Psoas muscle (tissue), 7 donors: ENCODE measurements at regions not wholly inside any gene's neighbourhood (a gene's known extent, or its start where the extent isn't known, plus 50 kb on each side); places are given as distances from the start of the nearest gene placed in this dataset.

ENCODE experiments used
- ATAC-seq, 4 donors: fragments of 200-7000 bp; cut with Tn5 transposase; one replicate each; pipeline ENCODE4 v1.9.1; 2020; ENCODE audit warnings: moderate library complexity in 3 of 4, mild to moderate bottlenecking in 2 of 4
- DNase-seq, 2 donors: peaks; one replicate each; pipeline ENCODE4 v3.0.0-alpha.2; 2020
- H3K27ac ChIP-seq: fragments of 200-600 bp; one replicate; pipeline ENCODE4 v1.8.0; 2022
- H3K27me3 ChIP-seq, 3 donors: fragments of 200-600 bp in 1 of 3; one replicate each; pipeline versions ENCODE4 v1.6.1 to v1.8.0; 2013 to 2022; ENCODE audit warnings: low read length in 2 of 3, mild to moderate bottlenecking in 2 of 3, moderate library complexity in 1 of 3; ENCODE audit not compliant: insufficient read depth in 3 of 3
- H3K36me3 ChIP-seq, 2 donors: fragments of 200-600 bp in 1 of 2; one replicate each; pipeline versions ENCODE4 v1.6.1 to v1.8.0; 2013 to 2022; ENCODE audit warnings: low read depth in 1 of 2, mild to moderate bottlenecking in 1 of 2, moderate library complexity in 1 of 2; ENCODE audit not compliant: insufficient read depth in 1 of 2
- H3K4me1 ChIP-seq: fragments of 200-600 bp; one replicate; pipeline ENCODE4 v1.8.0; 2022
- H3K4me3 ChIP-seq: fragments of 200-600 bp; one replicate; pipeline ENCODE4 v1.8.0; 2022; ENCODE audit warnings: mild to moderate bottlenecking
- H3K9me3 ChIP-seq: fragments of 200-600 bp; one replicate; pipeline ENCODE4 v1.8.0; 2022
- WGBS, 3 donors: extraction: QIAGEN DNeasy Blood & Tissue Kit; methylation state at CpG; one replicate each; pipeline versions ENCODE4 v1.1.6 to v1.1.7; 2013; 5-methylcytosine and 5-hydroxymethylcytosine counted together
- intact Hi-C, 2 donors: fragments of 100-400 bp; cut with DNase I; formaldehyde crosslinking; loops; one replicate each; pipeline versions ENCODE4 v1.11.0 to v1.14.2; 2022
- TF ChIP-seq, protein P1 (sequence below): fragments of 200-600 bp; IDR thresholded peaks from one replicate; pipeline ENCODE4 v1.8.0; 2022; ENCODE audit warnings: antibody characterized with exemption
- donor health status: healthy with polysubstance abuse.
- donor health status: DM: no; HTN: no; CAD: no; lungs with moderate emphysema.
- donor health status: Bipolar disorder and iron deficiency.
- donor health status: healthy.
- donor health status: DM: yes; HTN: yes; CAD: no.
- donor health status: DM: no; HTN: no; CAD: no.
- donor health status: DM: yes; HTN: yes; CAD: no.

DNA sequence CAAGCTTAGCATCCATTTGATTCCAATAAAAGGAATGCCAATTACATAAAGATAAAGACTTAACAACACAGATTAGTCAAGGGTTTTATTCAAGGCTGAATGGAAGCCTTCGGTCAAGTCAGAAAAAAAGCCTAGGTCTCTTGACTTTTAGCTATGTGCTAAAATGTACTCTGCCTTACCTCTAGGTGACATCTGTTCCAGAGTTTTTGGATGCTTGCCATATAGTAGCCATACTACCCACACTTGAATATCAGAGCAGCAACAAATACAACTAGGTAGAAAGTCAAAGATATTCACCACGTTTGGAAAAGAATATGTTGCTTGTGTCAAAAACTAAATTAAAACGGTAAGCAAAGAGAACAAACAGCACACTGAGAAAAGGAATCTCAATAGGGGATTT, 484.7 kb downstream of the ELAVL2 start:
- Histone ChIP-seq H3K27ac (no peak overlapping the region), H3K4me1 (no peaks in the 10 kb centered on the region), H3K4me3 (no peak overlapping the region), H3K36me3 (no peaks in the 10 kb centered on the region), H3K9me3 (no peaks in the 10 kb centered on the region), H3K27me3 (no peaks in the 10 kb centered on the region)
- DNase-seq (no peak), ATAC-seq (no peak)
- intact Hi-C loops, result no loop called here
- 54 to 73% (median 58%) methylated on average over 3 of the region's 3 CpGs for WGBS, 3 donors
- TF ChIP-seq, protein P1, sequence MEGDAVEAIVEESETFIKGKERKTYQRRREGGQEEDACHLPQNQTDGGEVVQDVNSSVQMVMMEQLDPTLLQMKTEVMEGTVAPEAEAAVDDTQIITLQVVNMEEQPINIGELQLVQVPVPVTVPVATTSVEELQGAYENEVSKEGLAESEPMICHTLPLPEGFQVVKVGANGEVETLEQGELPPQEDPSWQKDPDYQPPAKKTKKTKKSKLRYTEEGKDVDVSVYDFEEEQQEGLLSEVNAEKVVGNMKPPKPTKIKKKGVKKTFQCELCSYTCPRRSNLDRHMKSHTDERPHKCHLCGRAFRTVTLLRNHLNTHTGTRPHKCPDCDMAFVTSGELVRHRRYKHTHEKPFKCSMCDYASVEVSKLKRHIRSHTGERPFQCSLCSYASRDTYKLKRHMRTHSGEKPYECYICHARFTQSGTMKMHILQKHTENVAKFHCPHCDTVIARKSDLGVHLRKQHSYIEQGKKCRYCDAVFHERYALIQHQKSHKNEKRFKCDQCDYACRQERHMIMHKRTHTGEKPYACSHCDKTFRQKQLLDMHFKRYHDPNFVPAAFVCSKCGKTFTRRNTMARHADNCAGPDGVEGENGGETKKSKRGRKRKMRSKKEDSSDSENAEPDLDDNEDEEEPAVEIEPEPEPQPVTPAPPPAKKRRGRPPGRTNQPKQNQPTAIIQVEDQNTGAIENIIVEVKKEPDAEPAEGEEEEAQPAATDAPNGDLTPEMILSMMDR, result no peak

DNA sequence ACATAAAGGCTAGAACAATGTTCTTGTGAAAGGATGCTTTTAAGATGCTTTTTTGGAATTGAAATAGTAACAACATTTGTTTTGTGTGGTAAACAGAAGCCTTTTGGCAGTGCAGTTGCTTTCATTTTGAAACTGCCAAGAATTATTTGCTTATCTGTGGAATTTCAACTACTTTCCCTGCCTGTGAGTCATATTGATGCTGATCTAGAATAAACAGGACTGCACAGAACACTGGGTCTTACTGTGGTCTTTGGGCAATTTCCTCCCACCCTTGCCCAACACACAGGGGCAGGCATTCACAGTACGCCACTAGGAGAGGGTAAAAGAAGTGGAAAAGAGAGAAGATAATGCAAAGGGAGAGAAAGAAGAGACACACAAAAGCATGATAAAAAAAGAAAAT, 483.7 kb downstream of the ELAVL2 start:
- Histone ChIP-seq H3K36me3 (no peaks in the 10 kb centered on the region), H3K27me3 (no peaks in the 10 kb centered on the region), H3K4me3 (no peak overlapping the region), H3K4me1 (no peaks in the 10 kb centered on the region), H3K27ac (no peak overlapping the region), H3K9me3 (no peaks in the 10 kb centered on the region)
- WGBS, 3 donors, result 30 to 42% (median 36%) methylated on average over 1 of the region's 1 CpG
- intact Hi-C loops, result no loop called here
- ATAC-seq, result no peak
- TF ChIP-seq, protein P1, result no peak
- no peak for DNase-seq

DNA sequence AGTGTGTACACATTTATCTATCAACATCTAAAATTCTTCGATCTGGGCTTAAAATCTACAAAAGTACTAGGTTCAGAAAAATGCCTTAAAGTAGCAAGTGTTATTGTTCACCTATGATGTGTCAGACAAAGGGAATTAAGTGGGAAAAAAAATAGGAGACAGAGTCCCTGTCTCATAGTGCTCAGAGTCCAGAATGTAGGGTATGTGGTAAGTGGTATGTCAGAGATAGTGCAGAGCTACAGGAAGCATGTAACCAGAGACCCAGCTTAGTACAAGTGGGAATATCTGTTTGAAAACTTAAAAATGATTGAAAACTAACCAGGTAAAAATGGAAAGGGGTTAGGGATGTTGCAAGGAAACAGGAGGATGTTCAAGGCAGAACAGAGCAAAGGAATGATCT, 482.8 kb downstream of the ELAVL2 start:
- H3K27ac ChIP-seq, result no peak overlapping the region
- no peaks in the 10 kb centered on the region for H3K27me3 ChIP-seq
- H3K9me3 ChIP-seq, result no peaks in the 10 kb centered on the region
- H3K4me1 ChIP-seq, result no peaks in the 10 kb centered on the region
- TF ChIP-seq, protein P1, result no peak
- no peak overlapping the region for H3K4me3 ChIP-seq
- 92 to 100% (median 93%) methylated on average over 1 of the region's 1 CpG for WGBS, 3 donors
- DNase-seq (no peak), ATAC-seq (no peak)
- intact Hi-C loops, result no loop called here
- H3K36me3 ChIP-seq, result no peaks in the 10 kb centered on the region

DNA sequence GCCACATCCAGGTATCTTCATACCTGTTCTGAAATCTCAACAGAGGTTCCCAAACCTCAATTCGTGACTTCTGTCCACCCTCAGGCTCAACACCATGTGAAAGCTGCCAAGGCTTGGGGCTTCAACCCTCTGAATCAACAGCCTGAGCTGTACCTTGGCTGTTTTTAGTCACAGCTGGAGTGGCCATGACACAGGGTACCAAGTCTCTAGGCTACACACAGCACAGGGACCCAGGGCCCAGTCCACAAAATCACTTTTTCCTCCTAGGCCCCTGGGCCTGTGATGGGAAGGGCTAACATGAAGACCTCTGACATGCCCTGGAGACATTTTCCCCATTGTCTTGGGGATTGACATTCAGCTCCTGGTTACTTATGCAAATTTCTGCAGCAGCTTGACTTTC, 464.9 kb downstream of the ELAVL2 start:
- Histone ChIP-seq H3K4me1 (no peaks in the 10 kb centered on the region), H3K27ac (no peak overlapping the region), H3K4me3 (no peak overlapping the region), H3K36me3 (no peaks in the 10 kb centered on the region), H3K9me3 (peaks cover 3% of the 10 kb centered on the region), H3K27me3 (no peaks in the 10 kb centered on the region)
- ATAC-seq (no peak), DNase-seq (no peak)
- 67 to 83% (median 82%) methylated on average over 1 of the region's 1 CpG for WGBS, 3 donors
- TF ChIP-seq, protein P1, result no peak
- intact Hi-C loops, result loop anchor here (1.0 to 2.0 kb wide), 2 partner anchors 18 to 20 kb away; no protein-coding TSS in a partner anchor

DNA sequence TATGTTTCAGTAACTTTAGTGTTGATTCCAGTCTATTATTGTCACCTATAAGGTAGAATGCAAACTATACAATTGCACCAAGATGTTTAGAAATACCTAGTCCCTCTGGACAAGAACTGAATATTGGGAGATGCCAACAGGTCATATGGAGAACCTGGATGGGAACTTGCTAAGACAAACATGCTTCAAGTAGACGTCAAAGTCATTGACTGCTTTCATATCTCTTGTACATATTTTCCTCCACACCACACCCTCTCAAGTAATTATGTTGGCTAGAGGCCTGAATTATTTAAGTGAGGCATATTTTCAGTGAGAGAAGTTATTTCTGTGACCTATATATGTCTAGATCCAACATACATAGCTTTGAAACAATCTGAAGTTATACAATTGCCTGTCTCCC, 453.3 kb downstream of the ELAVL2 start:
- WGBS, 3 donors, result 70 to 73% (median 71%) methylated on average over 1 of the region's 1 CpG
- TF ChIP-seq, protein P1, result no peak
- Histone ChIP-seq H3K36me3 (no peaks in the 10 kb centered on the region), H3K4me1 (no peaks in the 10 kb centered on the region), H3K9me3 (no peaks in the 10 kb centered on the region), H3K27ac (no peak overlapping the region), H3K27me3 (no peaks in the 10 kb centered on the region), H3K4me3 (no peak overlapping the region)
- DNase-seq (no peak), ATAC-seq (no peak)
- intact Hi-C loops, result no loop called here
